ENCODE measurements at regions not wholly inside any gene's neighbourhood (a gene's known extent, or its start where the extent isn't known, plus 50 kb on each side); places are given as distances from the start of the nearest gene placed in this dataset.

- H3K4me3 ChIP-seq: no peak overlapping the region
These were observed 219.9 kb downstream of the AACS start for GRCh38 chr12:125284945-125285685.

GRCh38 chr12:125286005-125286727 lies 220.9 kb downstream of the AACS start:
- no peak overlapping the region for H3K4me3 ChIP-seq
- no peak for TF ChIP-seq POLR2A (IDR thresholded peaks at IDR 0.05)
- no peak for TF ChIP-seq CTCF (IDR thresholded peaks at IDR 0.05)
- H3K36me3 ChIP-seq: no peaks in the 10 kb centered on the region
- no peaks in the 10 kb centered on the region for H3K4me1 ChIP-seq
- no peaks in the 10 kb centered on the region for H3K27me3 ChIP-seq
- intact Hi-C loops (cut with DNase I): no loop called here
- 68% methylated on average over 3 of the region's 7 CpGs for WGBS (ENCODE audit: insufficient coverage, low coverage, low lambda C conversion rate, missing lambda C conversion rate)
- H3K27ac ChIP-seq: no peak overlapping the region
- DNase-seq (no peak), ATAC-seq (no peak)
- no peaks in the 10 kb centered on the region for H3K9me3 ChIP-seq

More at GRCh38 chr12:125284945-125285685, 219.9 kb downstream of the AACS start:
- intact Hi-C loops (cut with DNase I): no loop called here
- DNase-seq: no peak
- no peaks in the 10 kb centered on the region for H3K4me1 ChIP-seq
- no peak for ATAC-seq
- no peak for TF ChIP-seq CTCF (IDR thresholded peaks at IDR 0.05)
- TF ChIP-seq POLR2A (IDR thresholded peaks at IDR 0.05): no peak
- H3K36me3 ChIP-seq: no peaks in the 10 kb centered on the region
- no peaks in the 10 kb centered on the region for H3K9me3 ChIP-seq
- H3K27ac ChIP-seq: no peak overlapping the region
- WGBS (ENCODE audit: insufficient coverage, low coverage, low lambda C conversion rate, missing lambda C conversion rate): 65% methylated on average over 3 of the region's 7 CpGs
- no peaks in the 10 kb centered on the region for H3K27me3 ChIP-seq

GRCh38 chr12:125287155-125287847 lies 222.1 kb downstream of the AACS start:
- no peak for DNase-seq

More at GRCh38 chr12:125287155-125287847, 222.1 kb downstream of the AACS start:
- 44% methylated on average over 5 of the region's 5 CpGs for WGBS (ENCODE audit: insufficient coverage, low coverage, low lambda C conversion rate, missing lambda C conversion rate)
- Histone ChIP-seq H3K27ac (no peak overlapping the region), H3K36me3 (no peaks in the 10 kb centered on the region), H3K9me3 (no peaks in the 10 kb centered on the region), H3K27me3 (no peaks in the 10 kb centered on the region), H3K4me3 (no peak overlapping the region), H3K4me1 (no peaks in the 10 kb centered on the region)
- intact Hi-C loops (cut with DNase I): no loop called here
- no peak for ATAC-seq
- no peak for TF ChIP-seq POLR2A (IDR thresholded peaks at IDR 0.05)
- no peak for TF ChIP-seq CTCF (IDR thresholded peaks at IDR 0.05)
